Gastroesophageal sphincter (tissue), 3 donors: ENCODE measurements at regions not wholly inside any gene's neighbourhood (a gene's known extent, or its start where the extent isn't known, plus 50 kb on each side); places are given as distances from the start of the nearest gene placed in this dataset.

ENCODE experiments used
- CTCF ChIP-seq, 4 experiments: fragments of 200-600 bp in 2 of 4; fragments of 450-650 bp in 2 of 4; sonication (generic) in 1 of 4; IDR thresholded peaks; one replicate each; pipeline ENCODE4 v1.5.1; 2017 to 2019; ENCODE audit warnings: antibody characterized with exemption in 4 of 4, mild to moderate bottlenecking in 2 of 4, moderate library complexity in 2 of 4
- EP300 ChIP-seq: sonication (generic); formaldehyde crosslinking; IDR thresholded peaks from one replicate; pipeline ENCODE4 v1.6.1; 2017; ENCODE audit warnings: antibody characterized with exemption, mild to moderate bottlenecking
- POLR2A ChIP-seq, 2 donors: fragments of 450-650 bp; IDR thresholded peaks; one replicate each; pipeline ENCODE4 v1.6.1; 2017; ENCODE audit warnings: antibody characterized with exemption in 2 of 2, mild to moderate bottlenecking in 2 of 2, moderate library complexity in 1 of 2
- POLR2AphosphoS5 ChIP-seq: sonication (generic); formaldehyde crosslinking; IDR thresholded peaks from one replicate; pipeline ENCODE4 v1.6.1; 2017; ENCODE audit warnings: antibody characterized with exemption

- no peak for TF ChIP-seq CTCF (IDR thresholded peaks at IDR 0.05)
- TF ChIP-seq POLR2AphosphoS5 = peak; percentile 14
- TF ChIP-seq EP300 = no peak
- no peak for TF ChIP-seq POLR2A (IDR thresholded peaks at IDR 0.05)
Observed at GRCh38 chr12:124412646-124413015, 117.7 kb downstream of the RFLNA start.
